OCI-LY3 (cell line): ENCODE measurements at regions not wholly inside any gene's neighbourhood (a gene's known extent, or its start where the extent isn't known, plus 50 kb on each side); places are given as distances from the start of the nearest gene placed in this dataset.
"Not testable (repeated sequence)": the region's sequence is repeated elsewhere in the genome, so short reads cannot be mapped to it uniquely, and the experiment has no call there.

Experiments
- EZH2phosphoT487 ChIP-seq: fragments of 200-600 bp; shearing (Covaris generic); IDR thresholded peaks from 2 replicates; pipeline ENCODE4 v1.6.1; 2018; ENCODE audit warnings: antibody characterized with exemption, mixed run types, low read depth
- TF ChIP-seq, protein P1 (sequence below): fragments of 200-600, 300-600 bp; sonication (generic); IDR thresholded peaks from 2 replicates; pipeline ENCODE4 v1.5.1; 2014; ENCODE audit warnings: antibody characterized with exemption, low read length, low read depth

- TF ChIP-seq, protein P1, sequence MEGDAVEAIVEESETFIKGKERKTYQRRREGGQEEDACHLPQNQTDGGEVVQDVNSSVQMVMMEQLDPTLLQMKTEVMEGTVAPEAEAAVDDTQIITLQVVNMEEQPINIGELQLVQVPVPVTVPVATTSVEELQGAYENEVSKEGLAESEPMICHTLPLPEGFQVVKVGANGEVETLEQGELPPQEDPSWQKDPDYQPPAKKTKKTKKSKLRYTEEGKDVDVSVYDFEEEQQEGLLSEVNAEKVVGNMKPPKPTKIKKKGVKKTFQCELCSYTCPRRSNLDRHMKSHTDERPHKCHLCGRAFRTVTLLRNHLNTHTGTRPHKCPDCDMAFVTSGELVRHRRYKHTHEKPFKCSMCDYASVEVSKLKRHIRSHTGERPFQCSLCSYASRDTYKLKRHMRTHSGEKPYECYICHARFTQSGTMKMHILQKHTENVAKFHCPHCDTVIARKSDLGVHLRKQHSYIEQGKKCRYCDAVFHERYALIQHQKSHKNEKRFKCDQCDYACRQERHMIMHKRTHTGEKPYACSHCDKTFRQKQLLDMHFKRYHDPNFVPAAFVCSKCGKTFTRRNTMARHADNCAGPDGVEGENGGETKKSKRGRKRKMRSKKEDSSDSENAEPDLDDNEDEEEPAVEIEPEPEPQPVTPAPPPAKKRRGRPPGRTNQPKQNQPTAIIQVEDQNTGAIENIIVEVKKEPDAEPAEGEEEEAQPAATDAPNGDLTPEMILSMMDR, result not testable (repeated sequence)
- not testable (repeated sequence) for TF ChIP-seq EZH2phosphoT487
Measured at GRCh38 chr4:118494437-118494836, 141.6 kb upstream of the PRSS12 start.
